ENCODE measurements at regions not wholly inside any gene's neighbourhood (a gene's known extent, or its start where the extent isn't known, plus 50 kb on each side); places are given as distances from the start of the nearest gene placed in this dataset.

GRCh38 chr6:53718597-53719460 is 53.3 kb upstream of the KLHL31 start:
- Mint-ChIP-seq H3K9me3 (no peaks in the 10 kb centered on the region), H3K36me3 (no peaks in the 10 kb centered on the region), H3K27ac (peak overlapping the region; percentile 75), H3K4me3 (no peak overlapping the region), H3K27me3 (peaks cover 12% of the 10 kb centered on the region), H3K4me1 (peaks cover 2% of the 10 kb centered on the region)
- DNase-seq (ENCODE audit: low spot score in 2 of 2) (peak in 1 of 2 donors; percentile 50), ATAC-seq (ENCODE audit: low read depth) (peak; percentile 93)

GRCh38 chr6:53717566-53717965 is 52.0 kb upstream of the KLHL31 start:
- Mint-ChIP-seq H3K27ac (no peak overlapping the region), H3K27me3 (peaks cover 9% of the 10 kb centered on the region), H3K9me3 (no peaks in the 10 kb centered on the region)

GRCh38 chr6:53715434-53715833 is 49.9 kb upstream of the KLHL31 start:
- Mint-ChIP-seq H3K4me3 (no peak overlapping the region), H3K9me3 (no peaks in the 10 kb centered on the region), H3K4me1 (peaks cover 2% of the 10 kb centered on the region), H3K27me3 (peaks cover 15% of the 10 kb centered on the region), H3K36me3 (no peaks in the 10 kb centered on the region), H3K27ac (no peak overlapping the region)
- DNase-seq (ENCODE audit: low spot score in 2 of 2) (no peak), ATAC-seq (ENCODE audit: low read depth) (no peak)

More at GRCh38 chr6:53717566-53717965, 52.0 kb upstream of the KLHL31 start:
- H3K4me3 Mint-ChIP-seq, result no peak overlapping the region
- H3K36me3 Mint-ChIP-seq, result no peaks in the 10 kb centered on the region
- ATAC-seq (ENCODE audit: low read depth) (no peak), DNase-seq (ENCODE audit: low spot score in 2 of 2) (no peak)
- H3K4me1 Mint-ChIP-seq, result peaks cover 2% of the 10 kb centered on the region

Data from memory B cell (primary cell).